K562 (cell line): ENCODE measurements at regions not wholly inside any gene's neighbourhood (a gene's known extent, or its start where the extent isn't known, plus 50 kb on each side); places are given as distances from the start of the nearest gene placed in this dataset.

Source experiments
- CREB1 ChIP-seq, 2 experiments: sonication (generic) in 1 of 2; formaldehyde crosslinking in 1 of 2; IDR thresholded peaks; 2 replicates each; pipeline versions ENCODE4 v1.6.1 to v1.8.0; 2012 to 2022; ENCODE audit warnings: inconsistent platforms in 1 of 2, mild to moderate bottlenecking in 1 of 2, missing genetic modification reagents in 1 of 2, moderate library complexity in 1 of 2
- E2F3 ChIP-seq: fragments of 250-450 bp; sonication (Bioruptor Pico); IDR thresholded peaks from 2 replicates; pipeline ENCODE4 v1.4.0; 2020; ENCODE audit warnings: mild to moderate bottlenecking
- GABPA ChIP-seq: fragments of 200-800 bp; sonication (Bioruptor generic); conservative IDR thresholded peaks from 2 replicates; pipeline ENCODE4 v1.6.1; 2016; ENCODE audit warnings: low read depth, missing genetic modification characterization, missing compliant biosample characterization
- HOXB6 ChIP-seq: fragments of 250-450 bp; sonication (Bioruptor Pico); IDR thresholded peaks from 2 replicates; pipeline ENCODE4 v1.5.1; 2022; ENCODE audit warnings: mild to moderate bottlenecking, borderline replicate concordance
- MTA1 ChIP-seq: fragments of 450-650 bp; IDR thresholded peaks from 2 replicates; pipeline ENCODE4 v1.6.1; 2017; ENCODE audit warnings: borderline replicate concordance
- OTX1 ChIP-seq: fragments of 450-650 bp; formaldehyde crosslinking; IDR thresholded peaks from 2 replicates; pipeline ENCODE4 v1.4.0; 2022; ENCODE audit warnings: mild to moderate bottlenecking
- POLR2A ChIP-seq: fragments of 450-650 bp; conservative IDR thresholded peaks from 2 replicates; pipeline ENCODE4 v1.6.1; 2016
- RCOR1 ChIP-seq, 2 experiments: IDR thresholded peaks; 2 replicates each; pipeline ENCODE4 v1.6.1; 2012; ENCODE audit warnings: low read depth in 2 of 2, low read length in 2 of 2, borderline replicate concordance in 1 of 2, improper control_type of control experiment in 1 of 2
- SIX5 ChIP-seq, 2 experiments: IDR thresholded peaks; 2 replicates each; pipeline ENCODE4 v1.6.1; 2011; ENCODE audit warnings: low read length in 2 of 2, borderline replicate concordance in 1 of 2, low read depth in 1 of 2, mild to moderate bottlenecking in 1 of 2, moderate library complexity in 1 of 2; ENCODE audit not compliant: insufficient read depth in 1 of 2
- TCF7 ChIP-seq: sonication (generic); IDR thresholded peaks from 2 replicates; pipeline ENCODE4 v1.6.1; 2016; ENCODE audit warnings: antibody characterized with exemption, borderline replicate concordance
- TF ChIP-seq, protein P1 (sequence below), 3 experiments: IDR thresholded peaks in 2 of 3; conservative IDR thresholded peaks in 1 of 3; 2 replicates each; pipeline ENCODE4 v1.5.1; 2011 to 2012; ENCODE audit warnings: low read length in 3 of 3, mild to moderate bottlenecking in 3 of 3, control low read depth in 2 of 3, improper control_type of control experiment in 1 of 3, inconsistent platforms in 1 of 3, low read depth in 1 of 3, mixed read lengths in 1 of 3, moderate library complexity in 1 of 3; ENCODE audit not compliant: insufficient read depth in 2 of 3

- no peak for TF ChIP-seq MTA1
- no peak for TF ChIP-seq E2F3 (CRISPR knock-in tag)
- no peak for TF ChIP-seq OTX1 (CRISPR knock-in tag)
- no peak for TF ChIP-seq HOXB6 (CRISPR knock-in tag)
- TF ChIP-seq GABPA (tag), result no peak
- TF ChIP-seq TCF7, result no peak
- TF ChIP-seq, protein P1, sequence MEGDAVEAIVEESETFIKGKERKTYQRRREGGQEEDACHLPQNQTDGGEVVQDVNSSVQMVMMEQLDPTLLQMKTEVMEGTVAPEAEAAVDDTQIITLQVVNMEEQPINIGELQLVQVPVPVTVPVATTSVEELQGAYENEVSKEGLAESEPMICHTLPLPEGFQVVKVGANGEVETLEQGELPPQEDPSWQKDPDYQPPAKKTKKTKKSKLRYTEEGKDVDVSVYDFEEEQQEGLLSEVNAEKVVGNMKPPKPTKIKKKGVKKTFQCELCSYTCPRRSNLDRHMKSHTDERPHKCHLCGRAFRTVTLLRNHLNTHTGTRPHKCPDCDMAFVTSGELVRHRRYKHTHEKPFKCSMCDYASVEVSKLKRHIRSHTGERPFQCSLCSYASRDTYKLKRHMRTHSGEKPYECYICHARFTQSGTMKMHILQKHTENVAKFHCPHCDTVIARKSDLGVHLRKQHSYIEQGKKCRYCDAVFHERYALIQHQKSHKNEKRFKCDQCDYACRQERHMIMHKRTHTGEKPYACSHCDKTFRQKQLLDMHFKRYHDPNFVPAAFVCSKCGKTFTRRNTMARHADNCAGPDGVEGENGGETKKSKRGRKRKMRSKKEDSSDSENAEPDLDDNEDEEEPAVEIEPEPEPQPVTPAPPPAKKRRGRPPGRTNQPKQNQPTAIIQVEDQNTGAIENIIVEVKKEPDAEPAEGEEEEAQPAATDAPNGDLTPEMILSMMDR (IDR thresholded peaks at IDR 0.05 in 2 of 3, conservative IDR thresholded peaks at IDR 0.05 in 1 of 3; ENCODE audit: insufficient read depth in 2 of 3, low read depth in 1 of 3, low read length in 3 of 3), result no peak
- no peak for TF ChIP-seq SIX5 (IDR thresholded peaks at IDR 0.05; ENCODE audit: borderline replicate concordance in 1 of 2, insufficient read depth in 1 of 2, low read depth in 1 of 2, low read length in 2 of 2)
- no peak for TF ChIP-seq RCOR1 (IDR thresholded peaks at IDR 0.05; ENCODE audit: borderline replicate concordance in 1 of 2, low read depth in 2 of 2, low read length in 2 of 2)
- TF ChIP-seq CREB1 (IDR thresholded peaks at IDR 0.05), result no peak
- no peak for TF ChIP-seq CREB1 (CRISPR knock-in tag; IDR thresholded peaks at IDR 0.05)
- TF ChIP-seq POLR2A, result no peak
Observed at GRCh38 chr4:96895826-96896225, 1055.9 kb downstream of the PDHA2 start.
